ENCODE measurements at regions not wholly inside any gene's neighbourhood (a gene's known extent, or its start where the extent isn't known, plus 50 kb on each side); places are given as distances from the start of the nearest gene placed in this dataset.
"Not testable (repeated sequence)": the region's sequence is repeated elsewhere in the genome, so short reads cannot be mapped to it uniquely, and the experiment has no call there.

DNA sequence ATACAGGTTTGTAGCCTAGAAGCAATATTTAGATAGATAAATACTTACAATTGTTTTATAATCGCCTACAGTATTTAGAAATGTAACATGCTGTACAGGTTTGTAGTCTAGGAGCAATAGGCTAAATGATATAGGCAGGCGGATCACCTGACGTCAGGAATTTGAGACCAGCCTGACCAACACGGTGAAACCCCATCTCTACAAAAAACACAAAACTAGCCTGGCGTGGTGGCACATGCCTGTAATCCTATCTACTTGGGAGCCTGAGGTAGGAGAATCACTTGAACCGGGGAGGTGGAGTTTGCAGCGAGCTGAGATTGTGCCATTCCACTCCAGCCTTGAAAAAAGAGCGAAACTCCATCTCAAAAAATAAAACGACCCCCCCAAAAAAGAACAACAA lies 375.2 kb upstream of the EPHA3 start:
- Histone ChIP-seq H3K9me3 (ENCODE audit: control insufficient read depth, low read length) (no peaks in the 10 kb centered on the region), H3K27me3 (ENCODE audit: control insufficient read depth, insufficient read depth, low read length, poor library complexity, severe bottlenecking) (no peaks in the 10 kb centered on the region), H3K4me1 (ENCODE audit: control insufficient read depth, insufficient read depth, low read length) (no peaks in the 10 kb centered on the region), H3K36me3 (ENCODE audit: control insufficient read depth, insufficient read depth, low read length) (no peaks in the 10 kb centered on the region), H3K27ac (ENCODE audit: insufficient read depth, low read depth, low read length, poor library complexity, severe bottlenecking) (no peak overlapping the region), H3K4me3 (ENCODE audit: insufficient read depth, low read depth, low read length) (no peak overlapping the region)
- WGBS, 2 experiments: 90 to 92% methylated on average over 7 of the region's 9 CpGs

DNA sequence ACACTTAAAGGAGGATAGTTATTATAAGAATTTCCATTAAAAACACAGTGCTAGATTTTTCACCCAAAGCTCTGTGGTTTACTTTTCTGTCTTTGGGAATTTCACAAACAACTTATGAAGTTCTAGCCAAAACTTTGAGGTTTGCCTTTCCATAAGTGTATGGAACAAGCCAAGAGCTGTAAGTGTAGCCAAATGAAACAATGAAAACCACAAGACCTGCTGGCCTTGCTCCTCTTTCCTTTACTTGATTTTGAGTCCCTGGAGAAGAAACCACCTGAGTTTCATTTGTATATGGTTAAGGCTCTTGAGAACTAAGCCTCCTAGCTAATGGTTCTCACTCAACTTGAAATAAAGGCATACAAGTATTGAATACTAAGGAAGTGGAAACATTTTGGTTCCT lies 365.3 kb upstream of the EPHA3 start:
- no peaks in the 10 kb centered on the region for H3K9me3 ChIP-seq (ENCODE audit: control insufficient read depth, low read length)
- H3K27ac ChIP-seq (ENCODE audit: insufficient read depth, low read depth, low read length, poor library complexity, severe bottlenecking): no peak overlapping the region
- H3K36me3 ChIP-seq (ENCODE audit: control insufficient read depth, insufficient read depth, low read length): no peaks in the 10 kb centered on the region
- H3K4me1 ChIP-seq (ENCODE audit: control insufficient read depth, insufficient read depth, low read length): peaks cover 4% of the 10 kb centered on the region
- H3K4me3 ChIP-seq (ENCODE audit: insufficient read depth, low read depth, low read length): no peak overlapping the region
- H3K27me3 ChIP-seq (ENCODE audit: control insufficient read depth, insufficient read depth, low read length, poor library complexity, severe bottlenecking): no peaks in the 10 kb centered on the region

DNA sequence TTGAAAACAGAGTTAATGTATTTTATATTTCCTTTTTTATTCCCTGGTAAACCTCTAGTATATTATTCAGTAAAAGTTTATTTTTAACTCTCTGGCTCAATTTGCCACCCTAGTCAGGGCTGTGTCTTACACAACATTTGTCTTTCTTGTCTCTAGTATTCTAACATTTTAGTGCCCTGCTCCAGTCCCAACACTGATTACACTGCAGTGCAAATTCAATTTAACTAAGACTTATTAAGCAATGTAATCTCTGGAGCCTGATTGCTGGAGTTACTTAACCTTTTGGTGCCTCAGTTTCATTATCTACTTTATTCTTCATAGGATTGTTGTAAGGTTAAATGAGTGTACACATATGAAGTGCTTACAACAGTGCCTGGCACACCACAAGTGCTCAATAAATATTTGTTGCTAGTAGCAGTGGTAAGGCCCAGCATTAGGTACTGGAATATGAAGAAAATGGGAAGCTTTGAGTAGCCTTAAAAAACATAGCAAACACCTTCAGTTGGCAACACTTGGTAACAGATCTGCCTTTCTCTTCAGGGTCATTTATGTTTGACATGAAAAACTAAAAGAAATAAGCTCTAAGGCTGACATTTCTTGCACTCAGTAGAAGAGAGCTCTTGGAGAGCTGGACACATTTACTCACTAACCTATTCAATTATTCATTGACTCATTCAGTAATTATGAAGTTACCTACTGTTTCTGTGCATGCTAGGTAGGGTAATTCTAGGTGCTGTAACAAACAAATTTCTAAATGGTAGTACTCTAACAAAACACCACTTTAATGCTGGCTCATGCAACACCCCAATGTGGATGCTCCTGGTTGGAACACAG lies 364.5 kb upstream of the EPHA3 start:
- Histone ChIP-seq H3K27ac (ENCODE audit: insufficient read depth, low read depth, low read length, poor library complexity, severe bottlenecking) (no peak overlapping the region), H3K9me3 (ENCODE audit: control insufficient read depth, low read length) (no peaks in the 10 kb centered on the region), H3K4me3 (ENCODE audit: insufficient read depth, low read depth, low read length) (no peak overlapping the region), H3K27me3 (ENCODE audit: control insufficient read depth, insufficient read depth, low read length, poor library complexity, severe bottlenecking) (no peaks in the 10 kb centered on the region), H3K4me1 (ENCODE audit: control insufficient read depth, insufficient read depth, low read length) (peaks cover 4% of the 10 kb centered on the region), H3K36me3 (ENCODE audit: control insufficient read depth, insufficient read depth, low read length) (no peaks in the 10 kb centered on the region)

DNA sequence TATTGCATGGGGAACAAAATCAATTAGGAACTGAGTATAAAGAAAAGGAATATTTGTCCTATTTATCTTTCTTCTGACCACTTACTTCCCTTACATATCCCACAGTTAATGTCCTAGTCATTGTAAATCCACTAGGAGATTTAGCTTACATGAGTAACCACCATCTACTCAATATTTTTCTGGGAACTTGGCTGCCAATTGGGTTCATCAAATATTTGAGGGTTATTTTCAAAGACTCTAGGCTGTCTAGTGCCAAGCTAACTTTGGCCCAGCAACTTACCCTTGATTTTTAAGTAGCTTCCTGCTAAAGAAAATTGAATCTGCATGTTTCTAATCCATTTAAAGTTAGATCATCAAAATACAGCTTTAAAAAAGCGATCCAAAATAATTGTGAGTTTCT lies 362.5 kb upstream of the EPHA3 start:
- Histone ChIP-seq H3K27me3 (ENCODE audit: control insufficient read depth, insufficient read depth, low read length, poor library complexity, severe bottlenecking) (no peaks in the 10 kb centered on the region), H3K4me1 (ENCODE audit: control insufficient read depth, insufficient read depth, low read length) (peaks cover 4% of the 10 kb centered on the region), H3K27ac (ENCODE audit: insufficient read depth, low read depth, low read length, poor library complexity, severe bottlenecking) (no peak overlapping the region), H3K36me3 (ENCODE audit: control insufficient read depth, insufficient read depth, low read length) (no peaks in the 10 kb centered on the region), H3K4me3 (ENCODE audit: insufficient read depth, low read depth, low read length) (no peak overlapping the region), H3K9me3 (ENCODE audit: control insufficient read depth, low read length) (no peaks in the 10 kb centered on the region)
- WGBS, 2 experiments: 78 to 95% methylated on average over 1 of the region's 1 CpG

DNA sequence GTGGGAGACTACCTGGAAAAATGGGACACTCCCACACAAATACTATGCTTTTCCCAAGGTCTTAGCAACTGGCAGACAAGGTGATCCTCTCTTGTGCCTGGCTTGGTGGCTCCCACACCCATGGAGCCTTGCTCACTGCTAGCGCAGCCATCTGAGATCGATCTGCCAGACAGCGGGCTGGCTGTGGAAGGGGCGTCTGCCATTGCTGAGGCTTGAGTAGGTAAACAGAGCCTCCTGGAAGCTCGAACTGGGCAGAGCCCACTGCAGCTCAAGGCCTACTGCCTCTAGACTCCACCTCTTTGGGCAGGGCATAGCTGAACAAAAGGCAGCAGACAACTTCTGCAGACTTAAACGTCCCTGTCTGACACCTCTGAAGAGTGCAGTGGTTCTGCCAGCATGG lies 360.3 kb upstream of the EPHA3 start:
- H3K9me3 ChIP-seq (ENCODE audit: control insufficient read depth, low read length); H3K4me1 ChIP-seq (ENCODE audit: control insufficient read depth, insufficient read depth, low read length); H3K27ac ChIP-seq (ENCODE audit: insufficient read depth, low read depth, low read length, poor library complexity, severe bottlenecking); H3K27me3 ChIP-seq (ENCODE audit: control insufficient read depth, insufficient read depth, low read length, poor library complexity, severe bottlenecking); H3K36me3 ChIP-seq (ENCODE audit: control insufficient read depth, insufficient read depth, low read length); H3K4me3 ChIP-seq (ENCODE audit: insufficient read depth, low read depth, low read length): not testable (repeated sequence)
- WGBS, 2 experiments: 88 to 93% methylated on average over 6 of the region's 6 CpGs

DNA sequence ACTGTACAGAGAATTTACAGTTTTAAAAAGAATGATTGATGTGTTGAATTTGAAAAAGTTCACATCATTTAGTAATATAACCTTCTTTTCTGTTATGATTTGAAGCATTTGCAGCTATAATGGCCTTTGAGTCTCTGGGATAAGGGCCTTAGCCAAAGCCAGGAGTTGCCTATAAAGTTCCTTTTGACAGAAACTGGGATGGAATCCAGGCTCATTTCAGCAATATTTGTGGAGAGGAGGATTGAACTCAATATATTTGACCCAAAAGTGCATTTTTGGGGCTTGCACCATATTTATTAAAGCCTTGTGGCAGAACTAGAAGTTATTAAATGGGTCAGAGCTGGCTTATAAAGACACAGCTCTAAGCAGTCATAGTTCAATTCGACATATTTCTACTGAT lies 348.7 kb upstream of the EPHA3 start:
- no peaks in the 10 kb centered on the region for H3K36me3 ChIP-seq (ENCODE audit: control insufficient read depth, insufficient read depth, low read length)
- H3K27ac ChIP-seq (ENCODE audit: insufficient read depth, low read depth, low read length, poor library complexity, severe bottlenecking): no peak overlapping the region
- H3K4me3 ChIP-seq (ENCODE audit: insufficient read depth, low read depth, low read length): no peak overlapping the region
- WGBS, 2 experiments: 92% methylated on average over 1 of the region's 1 CpG; no CpG with 5 or more reads in 1 of the 2 experiments
- H3K27me3 ChIP-seq (ENCODE audit: control insufficient read depth, insufficient read depth, low read length, poor library complexity, severe bottlenecking): no peaks in the 10 kb centered on the region
- H3K4me1 ChIP-seq (ENCODE audit: control insufficient read depth, insufficient read depth, low read length): no peaks in the 10 kb centered on the region
- no peaks in the 10 kb centered on the region for H3K9me3 ChIP-seq (ENCODE audit: control insufficient read depth, low read length)

DNA sequence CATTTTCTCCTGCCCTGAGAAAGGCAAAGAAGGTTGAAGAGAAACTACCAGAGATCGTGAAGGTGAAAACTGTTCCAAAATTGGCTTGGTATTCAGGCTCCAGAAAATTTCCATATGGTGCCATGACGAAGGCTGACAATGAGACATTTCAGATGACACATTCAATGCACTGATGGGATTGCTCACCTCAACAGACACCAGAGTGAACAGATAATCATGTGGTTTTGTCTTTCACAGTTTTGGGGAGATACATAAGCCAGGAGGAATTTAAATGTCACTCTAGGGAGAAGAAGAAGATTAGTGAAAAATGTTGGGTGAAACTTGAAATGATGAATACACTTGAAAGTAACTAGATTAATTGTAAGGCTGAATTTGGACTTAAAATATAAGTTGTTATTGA lies 339.7 kb upstream of the EPHA3 start:
- Histone ChIP-seq H3K27ac (ENCODE audit: insufficient read depth, low read depth, low read length, poor library complexity, severe bottlenecking) (no peak overlapping the region), H3K36me3 (ENCODE audit: control insufficient read depth, insufficient read depth, low read length) (no peaks in the 10 kb centered on the region)

DNA sequence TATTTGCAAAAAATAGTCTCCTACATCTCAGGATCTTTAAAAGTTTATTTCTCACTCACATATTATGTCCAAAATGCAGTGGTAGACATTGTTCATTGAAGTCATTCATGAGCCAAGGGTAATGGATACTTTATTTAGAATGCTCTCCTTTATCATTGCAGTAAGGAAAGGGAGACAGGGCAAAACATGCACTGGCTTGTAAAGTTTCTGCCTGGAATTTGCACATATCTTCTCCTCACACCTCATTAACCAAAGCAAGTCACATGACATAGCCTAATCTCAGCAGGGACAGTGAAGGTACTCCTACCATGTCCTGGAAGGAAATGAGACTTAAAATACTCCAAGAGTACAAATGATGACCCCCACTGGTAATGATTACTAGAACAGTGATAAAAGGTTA lies 333.7 kb upstream of the EPHA3 start:
- Histone ChIP-seq H3K36me3 (ENCODE audit: control insufficient read depth, insufficient read depth, low read length) (no peaks in the 10 kb centered on the region), H3K27ac (ENCODE audit: insufficient read depth, low read depth, low read length, poor library complexity, severe bottlenecking) (no peak overlapping the region), H3K4me3 (ENCODE audit: insufficient read depth, low read depth, low read length) (no peak overlapping the region), H3K9me3 (ENCODE audit: control insufficient read depth, low read length) (no peaks in the 10 kb centered on the region), H3K4me1 (ENCODE audit: control insufficient read depth, insufficient read depth, low read length) (no peaks in the 10 kb centered on the region), H3K27me3 (ENCODE audit: control insufficient read depth, insufficient read depth, low read length, poor library complexity, severe bottlenecking) (no peaks in the 10 kb centered on the region)

More for the DNA sequence above, 339.7 kb upstream of the EPHA3 start:
- Histone ChIP-seq H3K27me3 (ENCODE audit: control insufficient read depth, insufficient read depth, low read length, poor library complexity, severe bottlenecking) (no peaks in the 10 kb centered on the region), H3K9me3 (ENCODE audit: control insufficient read depth, low read length) (no peaks in the 10 kb centered on the region), H3K4me1 (ENCODE audit: control insufficient read depth, insufficient read depth, low read length) (no peaks in the 10 kb centered on the region), H3K4me3 (ENCODE audit: insufficient read depth, low read depth, low read length) (no peak overlapping the region)
- WGBS, 2 experiments: 93 to 97% methylated on average over 2 of the region's 2 CpGs

DNA sequence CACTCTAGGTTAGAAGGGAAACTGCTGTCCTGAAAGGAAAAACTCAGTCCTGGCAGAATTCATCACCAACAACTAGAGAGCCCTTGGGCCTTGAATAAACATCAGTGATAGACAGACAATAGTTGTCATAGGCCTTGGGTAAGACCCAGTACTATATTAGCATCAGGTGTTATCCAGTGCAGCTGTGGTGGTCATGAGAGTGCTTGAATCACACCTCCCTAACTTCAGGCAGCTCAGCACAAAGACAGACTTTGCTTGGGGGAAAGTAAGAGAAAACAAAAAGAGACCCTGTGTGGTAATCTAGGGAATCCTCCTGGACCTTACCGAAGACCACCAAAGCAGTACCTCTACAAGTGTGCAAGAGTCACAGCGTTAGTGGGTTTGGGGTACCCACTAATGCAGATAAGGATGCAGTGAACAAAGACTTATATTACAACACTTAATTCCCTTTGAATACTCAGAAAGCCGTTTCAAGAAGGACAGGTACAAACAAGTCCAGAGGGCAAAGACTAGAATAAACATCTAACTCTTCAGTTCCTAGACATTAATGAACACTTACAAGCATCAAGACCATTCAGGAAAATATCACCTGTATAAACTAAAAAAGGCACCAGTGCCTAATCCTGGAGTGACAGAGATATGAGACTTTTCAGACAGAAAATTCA lies 332.3 kb upstream of the EPHA3 start:
- Histone ChIP-seq H3K36me3 (ENCODE audit: control insufficient read depth, insufficient read depth, low read length) (no peaks in the 10 kb centered on the region), H3K4me1 (ENCODE audit: control insufficient read depth, insufficient read depth, low read length) (no peaks in the 10 kb centered on the region), H3K27me3 (ENCODE audit: control insufficient read depth, insufficient read depth, low read length, poor library complexity, severe bottlenecking) (no peaks in the 10 kb centered on the region), H3K27ac (ENCODE audit: insufficient read depth, low read depth, low read length, poor library complexity, severe bottlenecking) (no peak overlapping the region), H3K4me3 (ENCODE audit: insufficient read depth, low read depth, low read length) (no peak overlapping the region), H3K9me3 (ENCODE audit: control insufficient read depth, low read length) (no peaks in the 10 kb centered on the region)
- 94 to 95% methylated on average over 3 of the region's 3 CpGs for whole genome bisulfite sequencing, 2 experiments

DNA sequence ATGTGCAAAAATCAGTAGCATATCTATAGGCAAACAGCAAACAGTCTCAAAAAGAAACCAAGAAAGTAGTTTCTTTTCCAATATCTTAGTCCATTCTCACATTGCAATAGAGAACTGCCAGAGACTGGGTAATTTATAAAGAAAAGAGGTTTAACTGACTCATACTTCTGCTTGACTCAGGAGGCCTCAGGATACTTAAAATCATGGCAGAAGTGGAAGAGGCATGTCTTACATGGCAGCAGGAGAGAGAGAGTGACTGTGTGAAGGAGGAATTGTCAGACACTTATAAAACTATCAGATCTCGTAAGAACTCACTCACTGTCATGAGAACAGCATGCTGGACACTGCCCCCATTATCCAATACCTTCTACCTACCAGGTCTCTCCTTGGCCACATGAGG lies 327.9 kb upstream of the EPHA3 start:
- Histone ChIP-seq H3K27ac (ENCODE audit: insufficient read depth, low read depth, low read length, poor library complexity, severe bottlenecking) (no peak overlapping the region), H3K27me3 (ENCODE audit: control insufficient read depth, insufficient read depth, low read length, poor library complexity, severe bottlenecking) (no peaks in the 10 kb centered on the region), H3K4me3 (ENCODE audit: insufficient read depth, low read depth, low read length) (no peak overlapping the region), H3K36me3 (ENCODE audit: control insufficient read depth, insufficient read depth, low read length) (no peaks in the 10 kb centered on the region), H3K4me1 (ENCODE audit: control insufficient read depth, insufficient read depth, low read length) (no peaks in the 10 kb centered on the region), H3K9me3 (ENCODE audit: control insufficient read depth, low read length) (no peaks in the 10 kb centered on the region)
- WGBS, 2 experiments: 90% methylated on average over 1 of the region's 1 CpG; no CpG with 5 or more reads in 1 of the 2 experiments

Data from ectodermal cell (in vitro differentiated cells).